AG04449 (cell line): ENCODE measurements at regions not wholly inside any gene's neighbourhood (a gene's known extent, or its start where the extent isn't known, plus 50 kb on each side); places are given as distances from the start of the nearest gene placed in this dataset.

Experiments used
- CTCF ChIA-PET: fragments of 350-600 bp; formaldehyde crosslinking; extraction: SDS; loops from one replicate; lab custom pipeline; 2021; ENCODE audit warnings: antibody characterized with exemption; lab: Yijun Ruan, JAX
- POLR2A ChIA-PET: fragments of 400-600, 350-600 bp; formaldehyde crosslinking; extraction: SDS; loops from one replicate; lab custom pipeline; 2020; ENCODE audit warnings: antibody characterized with exemption, inconsistent platforms; lab: Yijun Ruan, JAX
- DNase-seq: peaks from one replicate; pipeline ENCODE4 v3.0.0-alpha.2; 2010; ENCODE audit warnings: low read depth, low spot score
- H3K4me3 ChIP-seq: 2 replicates; pipeline ENCODE4 v1.5.1; 2011; ENCODE audit warnings: low read depth, mild to moderate bottlenecking, control low read depth, low read length
- TF ChIP-seq, protein P1 (sequence below): IDR thresholded peaks from one replicate; pipeline ENCODE4 v1.5.1; 2011; ENCODE audit warnings: mild to moderate bottlenecking, moderate library complexity, low read length, control low read depth, inconsistent platforms; ENCODE audit not compliant: insufficient read depth; ENCODE audit errors: missing control alignments

GRCh38 chr12:108442067-108442466 is 73.0 kb upstream of the FICD start:
- TF ChIP-seq, protein P1, sequence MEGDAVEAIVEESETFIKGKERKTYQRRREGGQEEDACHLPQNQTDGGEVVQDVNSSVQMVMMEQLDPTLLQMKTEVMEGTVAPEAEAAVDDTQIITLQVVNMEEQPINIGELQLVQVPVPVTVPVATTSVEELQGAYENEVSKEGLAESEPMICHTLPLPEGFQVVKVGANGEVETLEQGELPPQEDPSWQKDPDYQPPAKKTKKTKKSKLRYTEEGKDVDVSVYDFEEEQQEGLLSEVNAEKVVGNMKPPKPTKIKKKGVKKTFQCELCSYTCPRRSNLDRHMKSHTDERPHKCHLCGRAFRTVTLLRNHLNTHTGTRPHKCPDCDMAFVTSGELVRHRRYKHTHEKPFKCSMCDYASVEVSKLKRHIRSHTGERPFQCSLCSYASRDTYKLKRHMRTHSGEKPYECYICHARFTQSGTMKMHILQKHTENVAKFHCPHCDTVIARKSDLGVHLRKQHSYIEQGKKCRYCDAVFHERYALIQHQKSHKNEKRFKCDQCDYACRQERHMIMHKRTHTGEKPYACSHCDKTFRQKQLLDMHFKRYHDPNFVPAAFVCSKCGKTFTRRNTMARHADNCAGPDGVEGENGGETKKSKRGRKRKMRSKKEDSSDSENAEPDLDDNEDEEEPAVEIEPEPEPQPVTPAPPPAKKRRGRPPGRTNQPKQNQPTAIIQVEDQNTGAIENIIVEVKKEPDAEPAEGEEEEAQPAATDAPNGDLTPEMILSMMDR: no peak
- no peak overlapping the region for H3K4me3 ChIP-seq
- ChIA-PET CTCF (no interaction called here), POLR2A (no interaction called here)
- DNase-seq: no peak

DNA sequence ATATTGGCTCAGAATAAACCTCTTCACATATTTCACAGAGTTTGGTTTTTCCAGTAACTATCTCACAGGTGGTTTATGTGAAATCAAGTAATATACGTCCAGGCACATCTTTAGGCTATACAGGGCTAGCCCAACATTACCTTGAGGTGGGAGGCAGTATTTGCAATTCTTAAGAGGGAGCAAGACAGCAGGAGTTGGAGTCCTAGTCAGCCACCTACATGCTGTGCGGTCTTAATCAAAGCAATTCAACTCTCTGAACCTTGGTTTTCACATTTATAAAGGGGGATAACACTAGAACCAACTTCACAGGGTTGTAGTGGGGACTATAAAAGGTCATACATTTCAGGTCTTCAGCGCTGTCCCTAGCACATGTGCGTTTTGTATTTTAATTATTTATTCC is 73.5 kb upstream of the FICD start:
- POLR2A ChIA-PET: no interaction called here
- no peak for DNase-seq
- CTCF ChIA-PET: no interaction called here
- no peak overlapping the region for H3K4me3 ChIP-seq
- TF ChIP-seq, protein P1: no peak

GRCh38 chr12:108440736-108441135 is 74.3 kb upstream of the FICD start:
- H3K4me3 ChIP-seq: no peak overlapping the region
- TF ChIP-seq, protein P1: no peak
- ChIA-PET POLR2A (no interaction called here), CTCF (no interaction called here)
- DNase-seq: no peak

GRCh38 chr12:108438667-108439066 is 76.4 kb upstream of the FICD start:
- H3K4me3 ChIP-seq: no peak overlapping the region
- POLR2A ChIA-PET: no interaction called here
- DNase-seq: no peak
- TF ChIP-seq, protein P1: no peak
- CTCF ChIA-PET: no interaction called here

GRCh38 chr12:108432423-108433121 is 82.5 kb upstream of the FICD start:
- CTCF ChIA-PET: no interaction called here
- TF ChIP-seq, protein P1: no peak
- DNase-seq: no peak
- no peak overlapping the region for H3K4me3 ChIP-seq
- POLR2A ChIA-PET: no interaction called here

GRCh38 chr12:108430926-108431325 is 84.2 kb upstream of the FICD start:
- TF ChIP-seq, protein P1: no peak
- ChIA-PET POLR2A (no interaction called here), CTCF (no interaction called here)
- no peak for DNase-seq
- no peak overlapping the region for H3K4me3 ChIP-seq
